BE2C (cell line): ENCODE measurements at regions not wholly inside any gene's neighbourhood (a gene's known extent, or its start where the extent isn't known, plus 50 kb on each side); places are given as distances from the start of the nearest gene placed in this dataset.

Experiments
- DNase-seq: peaks from one replicate; pipeline ENCODE4 v3.0.0-alpha.2; 2020
- H3K27me3 ChIP-seq: fragments of 250-450 bp; sonication (Bioruptor Pico); 2 replicates; pipeline ENCODE4 v1.5.1; 2020; ENCODE audit warnings: mild to moderate bottlenecking
- H3K36me3 ChIP-seq: fragments of 250-450 bp; sonication (Bioruptor Pico); 2 replicates; pipeline ENCODE4 v1.5.1; 2020; ENCODE audit warnings: mild to moderate bottlenecking
- H3K4me1 ChIP-seq: fragments of 250-450 bp; sonication (Bioruptor Pico); 2 replicates; pipeline ENCODE4 v1.5.1; 2020
- H3K4me3 ChIP-seq: 2 replicates; pipeline ENCODE4 v1.5.1; 2011; ENCODE audit warnings: low read depth, low read length
- H3K9me3 ChIP-seq: fragments of 250-450 bp; sonication (Bioruptor Pico); 2 replicates; pipeline ENCODE4 v1.5.1; 2020
- CTCF ChIP-seq: IDR thresholded peaks from 2 replicates; pipeline ENCODE4 v1.5.1; 2012; ENCODE audit warnings: mild to moderate bottlenecking, low read depth, low read length

- no peak for TF ChIP-seq CTCF
- no peaks in the 10 kb centered on the region for H3K36me3 ChIP-seq
- H3K9me3 ChIP-seq, result no peaks in the 10 kb centered on the region
- no peak for DNase-seq
- H3K4me1 ChIP-seq, result no peaks in the 10 kb centered on the region
- no peak overlapping the region for H3K4me3 ChIP-seq
- H3K27me3 ChIP-seq, result no peaks in the 10 kb centered on the region
Measured at GRCh38 chr18:48467231-48467630, 58.0 kb upstream of the ZBTB7C start.

- TF ChIP-seq CTCF, result no peak
- no peaks in the 10 kb centered on the region for H3K4me1 ChIP-seq
- H3K9me3 ChIP-seq, result no peaks in the 10 kb centered on the region
- no peak overlapping the region for H3K4me3 ChIP-seq
- no peaks in the 10 kb centered on the region for H3K27me3 ChIP-seq
- no peak for DNase-seq
- no peaks in the 10 kb centered on the region for H3K36me3 ChIP-seq
Measured at GRCh38 chr18:48462510-48462909, 53.3 kb upstream of the ZBTB7C start.

- Histone ChIP-seq H3K4me3 (no peak overlapping the region), H3K9me3 (no peaks in the 10 kb centered on the region), H3K4me1 (no peaks in the 10 kb centered on the region), H3K27me3 (no peaks in the 10 kb centered on the region), H3K36me3 (no peaks in the 10 kb centered on the region)
- no peak for DNase-seq
- TF ChIP-seq CTCF, result no peak
Measured at GRCh38 chr18:48460929-48461583, 51.9 kb upstream of the ZBTB7C start.

- Histone ChIP-seq H3K4me1 (no peaks in the 10 kb centered on the region), H3K4me3 (no peak overlapping the region), H3K36me3 (no peaks in the 10 kb centered on the region), H3K27me3 (no peaks in the 10 kb centered on the region), H3K9me3 (no peaks in the 10 kb centered on the region)
- DNase-seq, result no peak
- no peak for TF ChIP-seq CTCF
Measured at GRCh38 chr18:48459465-48459864, 50.3 kb upstream of the ZBTB7C start.

- Histone ChIP-seq H3K4me1 (no peaks in the 10 kb centered on the region), H3K36me3 (no peaks in the 10 kb centered on the region), H3K4me3 (no peak overlapping the region), H3K9me3 (no peaks in the 10 kb centered on the region), H3K27me3 (no peaks in the 10 kb centered on the region)
- TF ChIP-seq CTCF, result no peak
- DNase-seq, result no peak
Measured at GRCh38 chr18:48459016-48459415, 49.8 kb upstream of the ZBTB7C start.
